HG03457 (cell line): ENCODE measurements at regions not wholly inside any gene's neighbourhood (a gene's known extent, or its start where the extent isn't known, plus 50 kb on each side); places are given as distances from the start of the nearest gene placed in this dataset.

Experiments
- ATAC-seq: cut with Tn5 transposase; IDR thresholded peaks from one replicate; pipeline ENCODE4 v1.9.1; 2021; ENCODE audit warnings: moderate number of reproducible peaks; ENCODE audit not compliant: unreplicated experiment

- ATAC-seq, result no peak
Observed at GRCh38 chr10:33453081-33454025, 118.9 kb upstream of the NRP1 start.

- no peak for ATAC-seq
Observed at GRCh38 chr10:33448421-33449140, 114.1 kb upstream of the NRP1 start.

- ATAC-seq, result no peak
Observed at GRCh38 chr10:33441561-33441960, 107.1 kb upstream of the NRP1 start.

- ATAC-seq, result no peak
Observed at GRCh38 chr10:33434933-33435332, 100.5 kb upstream of the NRP1 start.

DNA sequence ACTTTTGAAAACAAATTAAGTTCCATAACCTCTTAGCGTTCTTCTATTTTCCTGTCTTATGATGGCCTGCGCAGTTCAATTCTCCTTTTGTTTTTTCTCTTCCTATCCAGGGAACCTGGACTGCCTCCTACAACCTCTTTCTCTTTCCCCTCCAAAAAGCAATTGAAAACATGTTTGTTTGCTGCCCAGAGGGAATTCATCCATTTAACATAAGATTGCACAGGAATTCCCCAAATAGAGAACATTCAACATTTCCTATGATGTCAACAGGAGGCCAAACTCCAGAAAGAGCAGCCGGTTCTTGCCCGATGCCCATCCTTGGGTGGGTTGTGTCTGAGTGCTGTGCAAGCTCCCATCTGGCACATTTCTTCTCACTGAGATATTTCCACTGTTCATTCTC lies 94.2 kb upstream of the NRP1 start:
- no peak for ATAC-seq

- ATAC-seq, result no peak
Observed at GRCh38 chr10:33423154-33423529, 88.7 kb upstream of the NRP1 start.

GRCh38 chr10:33422471-33423153 lies 88.1 kb upstream of the NRP1 start:
- ATAC-seq, result no peak

DNA sequence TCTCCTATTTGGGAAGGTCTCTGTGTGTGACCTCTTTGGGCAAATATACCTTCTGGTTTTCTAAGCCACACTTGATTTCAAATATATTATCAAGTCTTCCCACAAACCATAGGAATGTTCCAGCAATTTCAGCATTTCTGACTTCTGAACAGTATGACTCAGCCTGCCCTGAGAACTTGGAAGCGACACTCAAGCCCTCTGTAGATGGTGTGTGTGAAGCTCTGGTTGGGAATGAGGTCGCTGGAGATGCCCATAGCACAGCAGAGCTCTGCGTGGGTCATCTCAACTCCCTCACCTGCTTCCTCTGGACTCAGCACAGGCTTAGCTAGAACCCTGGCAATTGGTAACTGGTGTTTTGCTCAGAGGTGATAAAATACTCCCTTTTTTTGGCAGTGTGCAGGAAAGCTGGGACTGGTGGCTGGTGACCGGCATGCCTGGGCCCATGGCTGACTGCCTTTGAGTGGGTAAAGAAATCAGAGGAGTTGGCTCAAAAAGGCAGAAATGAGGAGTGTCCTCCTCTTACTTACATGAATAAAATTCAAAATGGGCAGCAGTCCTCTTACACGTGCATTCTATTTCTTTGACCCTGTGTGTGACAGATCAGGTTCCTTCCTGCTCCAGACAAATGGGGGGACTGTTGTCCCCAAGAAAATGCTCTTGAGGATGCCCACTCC lies 87.5 kb upstream of the NRP1 start:
- ATAC-seq, result no peak

- no peak for ATAC-seq
Observed at GRCh38 chr10:33419311-33419710, 84.8 kb upstream of the NRP1 start.

GRCh38 chr10:33418301-33418700 lies 83.8 kb upstream of the NRP1 start:
- no peak for ATAC-seq

DNA sequence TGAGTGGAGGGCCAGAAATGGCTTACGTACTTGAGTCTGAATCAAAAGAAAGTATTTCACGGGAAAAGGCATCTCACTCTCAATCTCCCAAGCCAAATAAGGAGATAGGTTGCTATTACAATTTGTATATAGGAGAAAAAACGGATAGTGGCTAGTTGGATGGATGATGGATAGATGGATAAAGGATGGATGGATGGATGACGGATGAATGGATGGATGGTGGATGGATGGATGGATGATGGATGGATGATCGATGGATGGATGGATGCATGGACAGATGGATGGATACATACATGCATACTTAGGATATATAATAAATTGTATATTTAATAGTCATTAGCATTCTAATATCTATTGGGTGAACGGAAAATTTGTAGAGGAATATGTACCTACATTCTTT lies 82.2 kb upstream of the NRP1 start:
- ATAC-seq, result no peak

- no peak for ATAC-seq
Observed at GRCh38 chr10:33416209-33416608, 81.7 kb upstream of the NRP1 start.

- no peak for ATAC-seq
Observed at GRCh38 chr10:33414841-33415240, 80.4 kb upstream of the NRP1 start.

DNA sequence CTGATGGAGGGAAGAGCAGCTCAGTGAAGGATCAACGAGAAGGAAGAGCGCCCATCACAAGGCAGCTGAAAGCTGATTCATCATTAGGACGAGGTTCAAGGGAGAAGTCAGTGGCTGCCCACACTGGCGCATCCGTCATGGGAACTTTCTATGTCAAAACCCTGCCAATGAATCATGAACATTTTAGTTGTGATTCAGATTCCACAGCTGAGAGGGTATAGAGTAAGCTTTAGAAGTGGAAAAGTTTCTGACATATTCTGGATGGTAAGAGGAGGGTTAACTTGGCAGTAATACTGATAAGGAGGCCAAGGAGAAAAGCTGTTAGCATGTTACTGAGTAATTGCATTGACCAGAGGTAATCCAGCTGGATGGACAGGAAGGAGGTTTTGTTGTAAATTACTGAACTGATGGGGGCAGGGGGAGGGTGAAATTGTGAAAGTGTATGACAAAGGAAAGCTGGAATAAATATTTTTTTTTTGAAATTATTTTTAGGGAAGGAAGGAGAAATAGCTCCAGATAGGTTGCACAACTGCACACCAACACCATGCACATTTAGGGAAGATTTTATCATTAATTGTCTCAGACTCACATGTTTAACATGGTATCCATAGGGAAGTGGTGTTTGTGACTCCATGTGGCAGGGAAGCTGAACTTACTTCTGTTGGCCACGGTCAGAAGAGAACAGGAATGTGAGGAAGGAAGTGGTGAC lies 78.3 kb upstream of the NRP1 start:
- ATAC-seq, result no peak

DNA sequence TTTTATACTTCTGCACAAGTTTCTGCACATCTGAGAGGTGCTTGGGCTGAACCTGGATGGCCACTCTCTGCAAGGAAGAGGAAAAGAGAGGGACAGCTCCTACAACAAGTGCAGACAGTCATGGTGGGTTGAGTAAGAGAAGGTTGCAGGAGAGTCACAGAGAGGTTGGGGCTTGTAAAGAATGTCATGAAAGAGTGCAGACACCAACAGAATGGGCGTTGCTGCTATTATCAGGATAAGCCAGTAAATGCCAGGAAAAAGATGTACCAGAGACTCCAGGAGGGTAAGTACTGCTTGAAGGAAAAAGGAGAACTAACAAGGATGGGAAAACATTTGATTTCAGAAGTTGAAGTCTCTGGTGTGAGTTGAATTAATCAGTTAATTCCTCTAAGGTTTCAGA lies 77.8 kb upstream of the NRP1 start:
- no peak for ATAC-seq

- no peak for ATAC-seq
Observed at GRCh38 chr10:33410860-33411234, 76.4 kb upstream of the NRP1 start.

- no peak for ATAC-seq
Observed at GRCh38 chr10:33410096-33410859, 75.8 kb upstream of the NRP1 start.

GRCh38 chr10:33406596-33406995 lies 72.1 kb upstream of the NRP1 start:
- ATAC-seq, result no peak

- no peak for ATAC-seq
Observed at GRCh38 chr10:33402220-33403073, 68.0 kb upstream of the NRP1 start.
